Effector memory CD8-positive, alpha-beta T cell (primary cell): ENCODE measurements at regions not wholly inside any gene's neighbourhood (a gene's known extent, or its start where the extent isn't known, plus 50 kb on each side); places are given as distances from the start of the nearest gene placed in this dataset.

Source experiments
- ATAC-seq: fragments of 150-1000 bp; cut with Tn5 transposase; replicated peaks from 2 replicates; pipeline ENCODE4 v1.10.0; 2021; ENCODE audit warnings: mild to moderate bottlenecking, moderate library complexity
- DNase-seq, 3 experiments: peaks; one replicate each; pipeline ENCODE4 v3.0.0; 2021
- H3K27ac Mint-ChIP-seq, 2 donors: one replicate each; pipeline ENCODE4 v1.8.0; 2022; ENCODE audit warnings: mild to moderate bottlenecking in 2 of 2, mixed read lengths in 2 of 2, moderate library complexity in 2 of 2
- H3K27me3 Mint-ChIP-seq, 2 donors: one replicate each; pipeline ENCODE4 v1.8.0; 2022; ENCODE audit warnings: mixed read lengths in 2 of 2
- H3K36me3 Mint-ChIP-seq: one replicate; pipeline ENCODE4 v1.8.0; 2022; ENCODE audit warnings: mild to moderate bottlenecking, moderate library complexity, mixed read lengths; ENCODE audit not compliant: insufficient read depth
- H3K4me1 Mint-ChIP-seq, 2 donors: one replicate each; pipeline ENCODE4 v1.8.0; 2022; ENCODE audit warnings: low read depth in 2 of 2, mixed read lengths in 2 of 2
- H3K4me3 Mint-ChIP-seq, 2 donors: one replicate each; pipeline ENCODE4 v1.8.0; 2022; ENCODE audit warnings: mild to moderate bottlenecking in 2 of 2, mixed read lengths in 2 of 2, moderate library complexity in 2 of 2
- H3K9me3 Mint-ChIP-seq, 2 donors: one replicate each; pipeline ENCODE4 v1.8.0; 2022; ENCODE audit warnings: mixed read lengths in 2 of 2

GRCh38 chr2:121890041-121890440, 134.6 kb downstream of the TSN start:
- no peaks in the 10 kb centered on the region for H3K36me3 Mint-ChIP-seq
- DNase-seq: no peak
- H3K27me3 Mint-ChIP-seq: peaks cover 49% of the 10 kb centered on the region in 2 donors
- H3K4me3 Mint-ChIP-seq: no peak overlapping the region
- no peaks in the 10 kb centered on the region for H3K4me1 Mint-ChIP-seq
- ATAC-seq: no peak
- H3K9me3 Mint-ChIP-seq: no peaks in the 10 kb centered on the region
- H3K27ac Mint-ChIP-seq: no peak overlapping the region

- Mint-ChIP-seq H3K27me3 (peaks cover 24 to 35% of the 10 kb centered on the region in 2 donors), H3K9me3 (no peaks in the 10 kb centered on the region), H3K4me1 (no peaks in the 10 kb centered on the region), H3K27ac (no peak overlapping the region), H3K36me3 (no peaks in the 10 kb centered on the region), H3K4me3 (no peak overlapping the region)
- ATAC-seq (no peak), DNase-seq (no peak)
Measured at GRCh38 chr2:121895723-121896571, 140.5 kb downstream of the TSN start.

GRCh38 chr2:121897335-121897970, 142.0 kb downstream of the TSN start:
- ATAC-seq (no peak), DNase-seq (no peak)
- H3K36me3 Mint-ChIP-seq: no peaks in the 10 kb centered on the region
- H3K9me3 Mint-ChIP-seq: no peaks in the 10 kb centered on the region
- no peak overlapping the region for H3K27ac Mint-ChIP-seq
- no peak overlapping the region for H3K4me3 Mint-ChIP-seq
- H3K27me3 Mint-ChIP-seq: peaks cover 24 to 40% of the 10 kb centered on the region in 2 donors
- H3K4me1 Mint-ChIP-seq: no peaks in the 10 kb centered on the region

- H3K4me1 Mint-ChIP-seq: no peaks in the 10 kb centered on the region
- no peaks in the 10 kb centered on the region for H3K9me3 Mint-ChIP-seq
- H3K27me3 Mint-ChIP-seq: peaks cover 30 to 50% of the 10 kb centered on the region in 2 donors
- DNase-seq (no peak), ATAC-seq (no peak)
- no peak overlapping the region for H3K4me3 Mint-ChIP-seq
- H3K36me3 Mint-ChIP-seq: no peaks in the 10 kb centered on the region
- no peak overlapping the region for H3K27ac Mint-ChIP-seq
Measured at GRCh38 chr2:121898483-121898882, 143.0 kb downstream of the TSN start.

- no peaks in the 10 kb centered on the region for H3K4me1 Mint-ChIP-seq
- no peak overlapping the region for H3K4me3 Mint-ChIP-seq
- peaks cover 21 to 52% of the 10 kb centered on the region in 2 donors for H3K27me3 Mint-ChIP-seq
- H3K36me3 Mint-ChIP-seq: no peaks in the 10 kb centered on the region
- no peaks in the 10 kb centered on the region for H3K9me3 Mint-ChIP-seq
- H3K27ac Mint-ChIP-seq: no peak overlapping the region
- DNase-seq (no peak), ATAC-seq (no peak)
Measured at GRCh38 chr2:121900391-121900790, 144.9 kb downstream of the TSN start.

GRCh38 chr2:121902171-121902591, 146.7 kb downstream of the TSN start:
- ATAC-seq: no peak
- Mint-ChIP-seq H3K27me3 (peaks cover 15 to 42% of the 10 kb centered on the region in 2 donors), H3K4me3 (peak overlapping the region in 1 of 2 donors; percentile 32), H3K9me3 (no peaks in the 10 kb centered on the region), H3K27ac (no peak overlapping the region), H3K4me1 (no peaks in the 10 kb centered on the region), H3K36me3 (no peaks in the 10 kb centered on the region)
- no peak for DNase-seq

GRCh38 chr2:121902616-121903015, 147.2 kb downstream of the TSN start:
- peak overlapping the region in 1 of 2 donors; percentile 32 for H3K4me3 Mint-ChIP-seq
- no peak for ATAC-seq

GRCh38 chr2:121903037-121903689, 147.7 kb downstream of the TSN start:
- Mint-ChIP-seq H3K27ac (no peak overlapping the region), H3K4me3 (peak overlapping the region in 1 of 2 donors; percentile 32)
- DNase-seq: no peak

More at GRCh38 chr2:121902616-121903015, 147.2 kb downstream of the TSN start:
- no peaks in the 10 kb centered on the region for H3K36me3 Mint-ChIP-seq
- H3K27ac Mint-ChIP-seq: no peak overlapping the region
- no peaks in the 10 kb centered on the region for H3K4me1 Mint-ChIP-seq
- H3K9me3 Mint-ChIP-seq: no peaks in the 10 kb centered on the region
- no peak for DNase-seq
- peaks cover 15 to 41% of the 10 kb centered on the region in 2 donors for H3K27me3 Mint-ChIP-seq

GRCh38 chr2:121904656-121905055, 149.2 kb downstream of the TSN start:
- Mint-ChIP-seq H3K9me3 (no peaks in the 10 kb centered on the region), H3K4me3 (no peak overlapping the region), H3K27me3 (peaks cover 8 to 30% of the 10 kb centered on the region in 2 donors), H3K27ac (no peak overlapping the region), H3K4me1 (no peaks in the 10 kb centered on the region), H3K36me3 (no peaks in the 10 kb centered on the region)
- DNase-seq: no peak
- no peak for ATAC-seq

More at GRCh38 chr2:121903037-121903689, 147.7 kb downstream of the TSN start:
- ATAC-seq: no peak
- H3K36me3 Mint-ChIP-seq: no peaks in the 10 kb centered on the region
- peaks cover 15 to 36% of the 10 kb centered on the region in 2 donors for H3K27me3 Mint-ChIP-seq
- H3K4me1 Mint-ChIP-seq: no peaks in the 10 kb centered on the region
- no peaks in the 10 kb centered on the region for H3K9me3 Mint-ChIP-seq

- DNase-seq (no peak), ATAC-seq (no peak)
- no peaks in the 10 kb centered on the region for H3K36me3 Mint-ChIP-seq
- no peaks in the 10 kb centered on the region for H3K9me3 Mint-ChIP-seq
- no peaks in the 10 kb centered on the region for H3K4me1 Mint-ChIP-seq
- H3K27me3 Mint-ChIP-seq: peaks cover 6 to 25% of the 10 kb centered on the region in 2 donors
- H3K4me3 Mint-ChIP-seq: no peak overlapping the region
- H3K27ac Mint-ChIP-seq: no peak overlapping the region
Measured at GRCh38 chr2:121905201-121905600, 149.8 kb downstream of the TSN start.

- Mint-ChIP-seq H3K27me3 (peaks cover 6 to 15% of the 10 kb centered on the region in 2 donors), H3K4me3 (no peak overlapping the region), H3K9me3 (no peaks in the 10 kb centered on the region), H3K36me3 (no peaks in the 10 kb centered on the region), H3K27ac (no peak overlapping the region), H3K4me1 (no peaks in the 10 kb centered on the region)
- ATAC-seq (no peak), DNase-seq (no peak)
Measured at GRCh38 chr2:121906170-121906569, 150.7 kb downstream of the TSN start.

- no peaks in the 10 kb centered on the region for H3K36me3 Mint-ChIP-seq
- H3K4me1 Mint-ChIP-seq: no peaks in the 10 kb centered on the region
Measured at GRCh38 chr2:121907928-121908327, 152.5 kb downstream of the TSN start.

GRCh38 chr2:121910139-121910538, 154.7 kb downstream of the TSN start:
- Mint-ChIP-seq H3K4me1 (no peaks in the 10 kb centered on the region), H3K36me3 (no peaks in the 10 kb centered on the region), H3K4me3 (no peak overlapping the region), H3K9me3 (no peaks in the 10 kb centered on the region), H3K27me3 (no peaks in the 10 kb centered on the region), H3K27ac (no peak overlapping the region)
- ATAC-seq (no peak), DNase-seq (no peak)

More at GRCh38 chr2:121907928-121908327, 152.5 kb downstream of the TSN start:
- no peak for ATAC-seq
- Mint-ChIP-seq H3K27me3 (peaks cover 3 to 7% of the 10 kb centered on the region in 2 donors), H3K27ac (no peak overlapping the region), H3K9me3 (no peaks in the 10 kb centered on the region), H3K4me3 (no peak overlapping the region)
- no peak for DNase-seq
